OCI-LY3 (cell line): ENCODE measurements at regions not wholly inside any gene's neighbourhood (a gene's known extent, or its start where the extent isn't known, plus 50 kb on each side); places are given as distances from the start of the nearest gene placed in this dataset.

Experiments used
- CTCF ChIP-seq: fragments of 200-600, 300-600 bp; sonication (generic); IDR thresholded peaks from 2 replicates; pipeline ENCODE4 v1.5.1; 2014; ENCODE audit warnings: antibody characterized with exemption, low read length, low read depth
- EZH2phosphoT487 ChIP-seq: fragments of 200-600 bp; shearing (Covaris generic); IDR thresholded peaks from 2 replicates; pipeline ENCODE4 v1.6.1; 2018; ENCODE audit warnings: antibody characterized with exemption, mixed run types, low read depth

DNA sequence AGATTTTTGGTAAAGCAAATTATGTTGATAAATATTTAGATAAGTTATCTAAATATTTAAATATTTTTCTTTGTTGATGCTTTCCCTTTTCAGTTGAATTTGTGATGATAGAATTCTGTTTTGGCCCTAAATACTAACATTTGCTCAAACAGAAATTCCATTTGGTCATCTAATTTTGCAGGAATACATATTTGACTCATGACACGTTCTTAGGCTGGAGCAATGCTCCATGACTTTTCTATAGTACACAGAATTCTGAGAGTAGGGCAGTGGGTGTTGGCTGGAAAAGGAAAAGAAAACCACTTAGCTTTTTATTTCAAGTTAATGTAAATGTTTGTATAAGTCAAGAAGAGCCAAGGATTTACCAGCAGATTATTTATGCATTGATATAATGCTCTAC lies 58.6 kb upstream of the GK2 start:
- TF ChIP-seq CTCF = no peak
- TF ChIP-seq EZH2phosphoT487 = no peak
